ENCODE measurements at regions not wholly inside any gene's neighbourhood (a gene's known extent, or its start where the extent isn't known, plus 50 kb on each side); places are given as distances from the start of the nearest gene placed in this dataset.

- H3K4me3 ChIP-seq (ENCODE audit: low read depth, low read length, poor library complexity, severe bottlenecking) = no peak overlapping the region
- no peaks in the 10 kb centered on the region for H3K79me2 ChIP-seq (ENCODE audit: insufficient read depth, low read depth, low read length)
- peaks cover 6% of the 10 kb centered on the region for H3K4me1 ChIP-seq (ENCODE audit: insufficient read depth, low read length, poor library complexity, severe bottlenecking)
- H3K4me2 ChIP-seq (ENCODE audit: low read length) = no peak overlapping the region
- H3K9me2 ChIP-seq (ENCODE audit: insufficient read depth, low read length) = no peaks in the 10 kb centered on the region
- CTCF ChIA-PET (ENCODE audit: unreplicated experiment) = no interaction called here
- DNase-seq (ENCODE audit: low spot score) = no peak
- no peak overlapping the region for H2AFZ ChIP-seq (ENCODE audit: low read length)
- H3K9me3 ChIP-seq (ENCODE audit: low read length) = no peaks in the 10 kb centered on the region
- H4K20me1 ChIP-seq (ENCODE audit: insufficient read depth, low read length) = no peaks in the 10 kb centered on the region
- POLR2A ChIA-PET = interaction anchor here (1.0 kb wide), 1 partner anchor 17 kb away, joined by 3 read pairs; no protein-coding TSS in a partner anchor
- intact Hi-C loops (cut with micrococcal nuclease; ENCODE audit: unreplicated experiment) = no loop called here
- no peaks in the 10 kb centered on the region for H3K36me3 ChIP-seq (ENCODE audit: insufficient read depth, low read length)
- TF ChIP-seq CTCF (conservative IDR thresholded peaks at IDR 0.05; ENCODE audit: low read length) = no peak
- H3K27ac ChIP-seq (ENCODE audit: low read depth, low read length, poor library complexity, severe bottlenecking) = no peak overlapping the region
- no TSS peak for BruUV-seq (replicated peaks)
Observed at GRCh38 chr10:113379091-113379490, 173.8 kb upstream of the HABP2 start.

GRCh38 chr10:113381416-113381815 lies 171.4 kb upstream of the HABP2 start:
- peak overlapping the region; percentile 36; the same call in 1 of the 2 replicates for H3K4me2 ChIP-seq (ENCODE audit: low read length)
- no peaks in the 10 kb centered on the region for H3K36me3 ChIP-seq (ENCODE audit: insufficient read depth, low read length)
- POLR2A ChIA-PET = no interaction called here
- peak overlapping the region; percentile 67; the same call in 1 of the 2 replicates for H2AFZ ChIP-seq (ENCODE audit: low read length)
- peaks cover 6% of the 10 kb centered on the region for H3K4me1 ChIP-seq (ENCODE audit: insufficient read depth, low read length, poor library complexity, severe bottlenecking)
- DNase-seq (ENCODE audit: low spot score) = no peak
- H3K4me3 ChIP-seq (ENCODE audit: low read depth, low read length, poor library complexity, severe bottlenecking) = no peak overlapping the region
- H4K20me1 ChIP-seq (ENCODE audit: insufficient read depth, low read length) = no peaks in the 10 kb centered on the region
- no peaks in the 10 kb centered on the region for H3K79me2 ChIP-seq (ENCODE audit: insufficient read depth, low read depth, low read length)
- intact Hi-C loops (cut with micrococcal nuclease; ENCODE audit: unreplicated experiment) = loop anchor here (10.0 kb wide), 1 partner anchor 807 kb away; no protein-coding TSS in a partner anchor
- CTCF ChIA-PET (ENCODE audit: unreplicated experiment) = no interaction called here
- no TSS peak for BruUV-seq (replicated peaks)
- H3K27ac ChIP-seq (ENCODE audit: low read depth, low read length, poor library complexity, severe bottlenecking) = no peak overlapping the region
- no peaks in the 10 kb centered on the region for H3K9me2 ChIP-seq (ENCODE audit: insufficient read depth, low read length)
- H3K9me3 ChIP-seq (ENCODE audit: low read length) = no peaks in the 10 kb centered on the region
- TF ChIP-seq EZH2phosphoT487 (IDR thresholded peaks at IDR 0.05; ENCODE audit: borderline replicate concordance, low read depth, low read length) (no peak), CTCF (conservative IDR thresholded peaks at IDR 0.05; ENCODE audit: low read length) (no peak)

GRCh38 chr10:113381981-113382509 lies 170.8 kb upstream of the HABP2 start:
- TF ChIP-seq CTCF (conservative IDR thresholded peaks at IDR 0.05; ENCODE audit: low read length) (no peak), EZH2phosphoT487 (IDR thresholded peaks at IDR 0.05; ENCODE audit: borderline replicate concordance, low read depth, low read length) (no peak)
- ChIA-PET POLR2A (no interaction called here), CTCF (ENCODE audit: unreplicated experiment) (no interaction called here)
- intact Hi-C loops (cut with micrococcal nuclease; ENCODE audit: unreplicated experiment) = loop anchor here (10.0 kb wide), 1 partner anchor 807 kb away; no protein-coding TSS in a partner anchor
- H3K9me3 ChIP-seq (ENCODE audit: low read length) = no peaks in the 10 kb centered on the region
- no TSS peak for BruUV-seq (replicated peaks)
- no peaks in the 10 kb centered on the region for H4K20me1 ChIP-seq (ENCODE audit: insufficient read depth, low read length)
- peak; percentile 31 for DNase-seq (ENCODE audit: low spot score)
- H3K36me3 ChIP-seq (ENCODE audit: insufficient read depth, low read length) = no peaks in the 10 kb centered on the region
- H3K4me1 ChIP-seq (ENCODE audit: insufficient read depth, low read length, poor library complexity, severe bottlenecking) = peaks cover 6% of the 10 kb centered on the region
- no peak overlapping the region for H3K27ac ChIP-seq (ENCODE audit: low read depth, low read length, poor library complexity, severe bottlenecking)
- peak overlapping the region; percentile 19 for H3K4me3 ChIP-seq (ENCODE audit: low read depth, low read length, poor library complexity, severe bottlenecking)
- H3K9me2 ChIP-seq (ENCODE audit: insufficient read depth, low read length) = no peaks in the 10 kb centered on the region
- H3K79me2 ChIP-seq (ENCODE audit: insufficient read depth, low read depth, low read length) = no peaks in the 10 kb centered on the region
- peak overlapping the region; percentile 36 for H3K4me2 ChIP-seq (ENCODE audit: low read length)
- H2AFZ ChIP-seq (ENCODE audit: low read length) = peak overlapping the region; percentile 67; the same call in 1 of the 2 replicates
